ENCODE measurements at regions not wholly inside any gene's neighbourhood (a gene's known extent, or its start where the extent isn't known, plus 50 kb on each side); places are given as distances from the start of the nearest gene placed in this dataset.

DNA sequence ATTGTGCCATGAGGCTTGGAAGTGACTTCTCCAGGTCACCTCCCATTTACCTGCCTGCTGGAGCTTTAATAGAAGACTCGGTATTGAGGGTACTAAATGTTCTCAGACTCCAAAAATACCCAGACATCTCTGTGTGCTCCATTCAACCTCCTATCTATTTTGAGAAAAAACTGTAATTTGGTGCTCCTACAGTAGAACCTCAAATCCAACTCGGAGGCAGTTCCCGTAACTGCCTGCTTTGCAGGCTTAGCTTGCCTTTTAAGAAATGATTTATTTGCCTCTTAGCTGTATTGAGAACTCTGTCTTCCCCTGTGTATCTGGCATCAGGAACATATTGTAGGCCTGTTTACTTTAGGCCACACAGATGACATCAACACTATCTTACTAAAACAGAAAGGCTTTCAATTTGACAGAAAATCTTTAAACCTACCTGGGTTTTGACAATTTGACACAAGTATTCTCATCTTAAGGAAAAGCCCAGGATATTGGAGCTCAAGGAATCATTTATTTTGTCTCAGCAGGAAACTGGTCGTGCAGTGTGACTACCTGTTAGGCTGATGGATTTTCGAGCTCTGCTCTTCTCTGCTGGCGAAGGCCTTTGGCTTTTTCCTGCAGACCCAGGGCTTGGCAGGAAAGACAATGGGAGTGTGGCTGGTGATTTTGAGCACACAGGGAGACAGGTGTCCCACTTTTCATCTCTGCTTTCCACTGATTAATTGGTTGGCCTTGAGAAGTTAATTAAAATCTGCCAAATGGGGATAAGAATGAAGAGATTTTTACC is 314.8 kb downstream of the SNAPC1 start:
- intact Hi-C loops (cut with DNase I), result no loop called here
- H3K4me3 ChIP-seq, result no peak overlapping the region
- H3K27ac ChIP-seq, result no peak overlapping the region
- H3K27me3 ChIP-seq, result peaks cover 0 to 4% (median 0%) of the 10 kb centered on the region in 9 donors
- ATAC-seq, result no peak
- no peak for DNase-seq
- H3K9me3 ChIP-seq, result no peaks in the 10 kb centered on the region
- no peaks in the 10 kb centered on the region for H3K36me3 ChIP-seq
- H3K4me1 ChIP-seq, result no peaks in the 10 kb centered on the region
- TF ChIP-seq, protein P1, sequence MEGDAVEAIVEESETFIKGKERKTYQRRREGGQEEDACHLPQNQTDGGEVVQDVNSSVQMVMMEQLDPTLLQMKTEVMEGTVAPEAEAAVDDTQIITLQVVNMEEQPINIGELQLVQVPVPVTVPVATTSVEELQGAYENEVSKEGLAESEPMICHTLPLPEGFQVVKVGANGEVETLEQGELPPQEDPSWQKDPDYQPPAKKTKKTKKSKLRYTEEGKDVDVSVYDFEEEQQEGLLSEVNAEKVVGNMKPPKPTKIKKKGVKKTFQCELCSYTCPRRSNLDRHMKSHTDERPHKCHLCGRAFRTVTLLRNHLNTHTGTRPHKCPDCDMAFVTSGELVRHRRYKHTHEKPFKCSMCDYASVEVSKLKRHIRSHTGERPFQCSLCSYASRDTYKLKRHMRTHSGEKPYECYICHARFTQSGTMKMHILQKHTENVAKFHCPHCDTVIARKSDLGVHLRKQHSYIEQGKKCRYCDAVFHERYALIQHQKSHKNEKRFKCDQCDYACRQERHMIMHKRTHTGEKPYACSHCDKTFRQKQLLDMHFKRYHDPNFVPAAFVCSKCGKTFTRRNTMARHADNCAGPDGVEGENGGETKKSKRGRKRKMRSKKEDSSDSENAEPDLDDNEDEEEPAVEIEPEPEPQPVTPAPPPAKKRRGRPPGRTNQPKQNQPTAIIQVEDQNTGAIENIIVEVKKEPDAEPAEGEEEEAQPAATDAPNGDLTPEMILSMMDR (IDR thresholded peaks at IDR 0.05), result no peak
- TF ChIP-seq POLR2A (IDR thresholded peaks at IDR 0.05), result no peak
- 65 to 79% (median 75%) methylated on average over 6 of the region's 6 CpGs for WGBS, 4 donors

- H3K9me3 ChIP-seq, result no peaks in the 10 kb centered on the region
- H3K36me3 ChIP-seq, result no peaks in the 10 kb centered on the region
- intact Hi-C loops (cut with DNase I), result no loop called here
- peaks cover 0 to 4% (median 0%) of the 10 kb centered on the region in 9 donors for H3K27me3 ChIP-seq
- TF ChIP-seq POLR2A (IDR thresholded peaks at IDR 0.05), result no peak
- TF ChIP-seq, protein P1 (IDR thresholded peaks at IDR 0.05), result no peak
- ATAC-seq, result no peak
- no peak for DNase-seq
- WGBS, 4 donors, result 70 to 87% (median 83%) methylated on average over 3 to 4 of the region's 4 CpGs
- no peak overlapping the region for H3K27ac ChIP-seq
- H3K4me1 ChIP-seq, result no peaks in the 10 kb centered on the region
- H3K4me3 ChIP-seq, result no peak overlapping the region
Observed at GRCh38 chr14:62077676-62078261, 315.5 kb downstream of the SNAPC1 start.

GRCh38 chr14:62079038-62079437 is 316.8 kb downstream of the SNAPC1 start:
- no peak overlapping the region for H3K27ac ChIP-seq
- ATAC-seq (no peak), DNase-seq (no peak)
- no peaks in the 10 kb centered on the region for H3K4me1 ChIP-seq
- intact Hi-C loops (cut with DNase I), result no loop called here
- 62 to 70% (median 64%) methylated on average over 1 of the region's 1 CpG for WGBS, 4 donors
- H3K27me3 ChIP-seq, result peaks cover 0 to 10% (median 0%) of the 10 kb centered on the region in 9 donors
- TF ChIP-seq, protein P1 (IDR thresholded peaks at IDR 0.05), result no peak
- TF ChIP-seq POLR2A (IDR thresholded peaks at IDR 0.05), result no peak
- H3K4me3 ChIP-seq, result no peak overlapping the region
- no peaks in the 10 kb centered on the region for H3K9me3 ChIP-seq
- no peaks in the 10 kb centered on the region for H3K36me3 ChIP-seq

- no peaks in the 10 kb centered on the region for H3K4me1 ChIP-seq
- TF ChIP-seq POLR2A (IDR thresholded peaks at IDR 0.05), result no peak
- TF ChIP-seq, protein P1 (IDR thresholded peaks at IDR 0.05), result no peak
- intact Hi-C loops (cut with DNase I), result no loop called here
- ATAC-seq (no peak), DNase-seq (peak in 1 of 5 donors; percentile 22)
- H3K27ac ChIP-seq, result no peak overlapping the region
- no peak overlapping the region for H3K4me3 ChIP-seq
- H3K9me3 ChIP-seq, result peaks cover 0 to 9% (median 0%) of the 10 kb centered on the region in 12 donors
- 79 to 90% (median 83%) methylated on average over 10 of the region's 10 CpGs for WGBS, 4 donors
- no peaks in the 10 kb centered on the region for H3K36me3 ChIP-seq
- H3K27me3 ChIP-seq, result peaks cover 0 to 10% (median 0%) of the 10 kb centered on the region in 9 donors
Observed at GRCh38 chr14:62081012-62081612, 318.9 kb downstream of the SNAPC1 start.

All from heart left ventricle (tissue), 16 donors.